Mammary epithelial cell (primary cell): ENCODE measurements at regions not wholly inside any gene's neighbourhood (a gene's known extent, or its start where the extent isn't known, plus 50 kb on each side); places are given as distances from the start of the nearest gene placed in this dataset.

Experiments
- CTCF ChIP-seq, 2 donors: IDR thresholded peaks in 1 of 2; conservative IDR thresholded peaks in 1 of 2; 2 replicates each; pipeline ENCODE4 v1.5.1; 2011 to 2012; ENCODE audit warnings: inconsistent platforms in 2 of 2, low read length in 2 of 2, mild to moderate bottlenecking in 2 of 2, control low read depth in 1 of 2, low read depth in 1 of 2; ENCODE audit not compliant: insufficient read depth in 1 of 2; ENCODE audit errors: extremely low read depth in 1 of 2
- EZH2 ChIP-seq: IDR thresholded peaks from 2 replicates; pipeline ENCODE4 v1.6.1; 2012; ENCODE audit warnings: low read length, inconsistent platforms, borderline replicate concordance

- TF ChIP-seq CTCF (conservative IDR thresholded peaks at IDR 0.05 in 1 of 2, IDR thresholded peaks at IDR 0.05 in 1 of 2; ENCODE audit: extremely low read depth in 1 of 2, insufficient read depth in 1 of 2, low read depth in 1 of 2, low read length in 2 of 2) (no peak), EZH2 (no peak)
Observed at GRCh38 chr5:72598401-72599064, 91.3 kb upstream of the ZNF366 start.
